Ovary (tissue), 7 donors: ENCODE measurements at regions not wholly inside any gene's neighbourhood (a gene's known extent, or its start where the extent isn't known, plus 50 kb on each side); places are given as distances from the start of the nearest gene placed in this dataset.

Experiments used
- DNase-seq, 5 donors: peaks; one replicate each; pipeline ENCODE4 v3.0.0-alpha.2; 2019 to 2020
- H3K27ac ChIP-seq, 2 donors: fragments of 200-600 bp; one replicate each; pipeline versions ENCODE4 v1.5.1 to v1.8.0; 2019 to 2022
- H3K27me3 ChIP-seq: fragments of 200-600 bp; one replicate; pipeline ENCODE4 v1.8.0; 2022
- H3K36me3 ChIP-seq: fragments of 200-600 bp; sonication (generic); one replicate; pipeline ENCODE4 v1.5.1; 2019
- H3K4me1 ChIP-seq: one replicate; pipeline ENCODE4 v1.8.1; 2013; ENCODE audit warnings: mild to moderate bottlenecking, moderate library complexity; ENCODE audit not compliant: insufficient read depth
- H3K4me3 ChIP-seq: fragments of 200-600 bp; sonication (generic); one replicate; pipeline ENCODE4 v1.5.1; 2017
- H3K9me3 ChIP-seq, 2 donors: fragments of 200-600 bp in 1 of 2; sonication (generic) in 1 of 2; one replicate each; pipeline versions ENCODE4 v1.5.1 to v1.8.1; 2013 to 2019; ENCODE audit warnings: mild to moderate bottlenecking in 1 of 2, moderate library complexity in 1 of 2
- CTCF ChIP-seq, 3 donors: fragments of 450-650 bp in 2 of 3; fragments of 200-600 bp in 1 of 3; IDR thresholded peaks; one replicate each; pipeline versions ENCODE4 v1.5.1 to v1.8.0; 2016 to 2022; ENCODE audit warnings: antibody characterized with exemption in 3 of 3, mild to moderate bottlenecking in 1 of 3
- EP300 ChIP-seq: sonication (generic); formaldehyde crosslinking; IDR thresholded peaks from one replicate; pipeline ENCODE4 v1.6.1; 2017; ENCODE audit warnings: antibody characterized with exemption
- POLR2A ChIP-seq: fragments of 450-650 bp; IDR thresholded peaks from one replicate; pipeline ENCODE4 v1.6.1; 2017; ENCODE audit warnings: antibody characterized with exemption, mild to moderate bottlenecking, moderate library complexity
- WGBS, 3 donors: extraction: QIAGEN DNeasy Blood & Tissue Kit in 1 of 3; methylation state at CpG; one replicate each; pipeline versions ENCODE4 v1.1.5 to v1.1.7; 2013 to 2017; 5-methylcytosine and 5-hydroxymethylcytosine counted together
- intact Hi-C, 4 donors: fragments of 100-400 bp; cut with DNase I; formaldehyde crosslinking; loops; one replicate each; pipeline versions ENCODE4 v1.11.0 to v1.15.1; 2022 to 2023
- donor health status: DM: no; HTN: no; CAD: no; lungs with moderate emphysema.
- donor health status: DM: no; HTN: no; CAD: no.
- donor health status: Bipolar disorder and iron deficiency.
- donor health status: DM: no; HTN: no; CAD: no.
- donor health status: DM: yes; HTN: yes; CAD: no.

DNA sequence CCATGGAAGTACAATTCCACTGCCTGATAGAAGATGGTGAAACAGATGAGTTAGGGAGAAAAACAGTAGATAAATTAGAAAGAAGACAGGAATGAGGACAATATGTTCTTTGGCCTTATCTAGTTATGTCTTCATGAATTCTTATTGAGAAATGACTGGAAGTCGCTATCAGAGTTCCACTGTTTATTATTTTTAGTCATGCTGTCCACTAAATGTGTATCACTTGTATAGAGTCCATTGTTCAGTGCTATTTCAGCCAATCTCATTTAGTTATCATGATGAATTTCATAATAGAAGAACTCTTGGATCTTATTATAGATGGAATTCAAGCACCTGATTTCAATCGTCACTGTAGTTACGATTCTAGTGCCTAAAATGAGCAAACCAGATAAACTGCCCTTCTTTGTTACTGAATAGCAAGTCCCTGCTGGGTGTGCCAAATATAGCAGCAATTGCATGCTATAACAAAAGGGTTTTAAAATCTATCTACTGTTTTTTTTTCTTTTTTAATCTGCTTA lies 177.7 kb upstream of the COL1A2 start:
- Histone ChIP-seq H3K4me3 (no peak overlapping the region), H3K27me3 (no peaks in the 10 kb centered on the region), H3K36me3 (no peaks in the 10 kb centered on the region), H3K9me3 (no peaks in the 10 kb centered on the region), H3K4me1 (no peaks in the 10 kb centered on the region), H3K27ac (no peak overlapping the region)
- peak in 1 of 5 donors; percentile 22 for DNase-seq
- WGBS, 3 donors: 28 to 46% (median 37%) methylated on average over 3 of the region's 3 CpGs
- intact Hi-C loops: no loop called here
- TF ChIP-seq POLR2A (no peak), EP300 (peak; percentile 28)

GRCh38 chr7:94217766-94218165 lies 176.9 kb upstream of the COL1A2 start:
- Histone ChIP-seq H3K4me3 (no peak overlapping the region), H3K36me3 (no peaks in the 10 kb centered on the region), H3K27me3 (no peaks in the 10 kb centered on the region), H3K9me3 (no peaks in the 10 kb centered on the region), H3K27ac (no peak overlapping the region), H3K4me1 (no peaks in the 10 kb centered on the region)
- TF ChIP-seq EP300 (no peak), CTCF (IDR thresholded peaks at IDR 0.05) (no peak), POLR2A (no peak)
- WGBS, 3 donors: 92 to 96% (median 93%) methylated on average over 2 of the region's 2 CpGs
- DNase-seq: no peak
- intact Hi-C loops: no loop called here

DNA sequence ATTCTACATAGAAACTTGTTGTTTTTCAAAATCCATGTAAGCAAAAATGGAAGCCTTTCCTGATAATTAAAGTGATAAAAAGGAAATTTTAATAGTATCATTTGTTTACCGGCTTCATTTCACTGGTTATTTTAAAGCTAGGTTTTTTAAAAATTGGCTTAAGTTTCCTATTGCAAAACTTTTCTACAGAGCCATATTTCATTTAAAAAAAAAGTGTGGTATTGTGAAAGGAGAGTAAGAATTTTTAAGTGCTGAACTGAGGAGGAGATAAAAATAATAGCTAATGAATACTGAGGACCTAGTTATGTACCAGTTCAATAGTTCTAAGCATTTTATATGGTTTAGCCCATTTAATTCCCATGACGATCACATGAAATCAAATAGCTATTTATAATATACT lies 172.2 kb upstream of the COL1A2 start:
- WGBS, 3 donors: 57 to 81% (median 74%) methylated on average over 2 of the region's 2 CpGs
- Histone ChIP-seq H3K4me1 (no peaks in the 10 kb centered on the region), H3K9me3 (no peaks in the 10 kb centered on the region), H3K27ac (no peak overlapping the region), H3K36me3 (no peaks in the 10 kb centered on the region), H3K27me3 (no peaks in the 10 kb centered on the region), H3K4me3 (no peak overlapping the region)
- DNase-seq: no peak
- intact Hi-C loops: no loop called here
- TF ChIP-seq CTCF (IDR thresholded peaks at IDR 0.05) (no peak), EP300 (no peak), POLR2A (no peak)

- no peak for DNase-seq
- Histone ChIP-seq H3K4me3 (no peak overlapping the region), H3K36me3 (no peaks in the 10 kb centered on the region), H3K4me1 (no peaks in the 10 kb centered on the region), H3K27ac (no peak overlapping the region), H3K9me3 (no peaks in the 10 kb centered on the region), H3K27me3 (no peaks in the 10 kb centered on the region)
- intact Hi-C loops: no loop called here
- TF ChIP-seq EP300 (no peak), POLR2A (no peak), CTCF (IDR thresholded peaks at IDR 0.05) (no peak)
- 32 to 44% (median 43%) methylated on average over 6 of the region's 6 CpGs for WGBS, 3 donors
Measured at GRCh38 chr7:94223375-94224084, 171.2 kb upstream of the COL1A2 start.

GRCh38 chr7:94228223-94228622 lies 166.5 kb upstream of the COL1A2 start:
- Histone ChIP-seq H3K27me3 (no peaks in the 10 kb centered on the region), H3K4me3 (no peak overlapping the region), H3K4me1 (no peaks in the 10 kb centered on the region), H3K36me3 (no peaks in the 10 kb centered on the region), H3K9me3 (no peaks in the 10 kb centered on the region), H3K27ac (no peak overlapping the region)
- no peak for DNase-seq
- TF ChIP-seq POLR2A: no peak
- no peak for TF ChIP-seq EP300
- no peak for TF ChIP-seq CTCF (IDR thresholded peaks at IDR 0.05)
- intact Hi-C loops: no loop called here
